ENCODE measurements at regions not wholly inside any gene's neighbourhood (a gene's known extent, or its start where the extent isn't known, plus 50 kb on each side); places are given as distances from the start of the nearest gene placed in this dataset.

DNA sequence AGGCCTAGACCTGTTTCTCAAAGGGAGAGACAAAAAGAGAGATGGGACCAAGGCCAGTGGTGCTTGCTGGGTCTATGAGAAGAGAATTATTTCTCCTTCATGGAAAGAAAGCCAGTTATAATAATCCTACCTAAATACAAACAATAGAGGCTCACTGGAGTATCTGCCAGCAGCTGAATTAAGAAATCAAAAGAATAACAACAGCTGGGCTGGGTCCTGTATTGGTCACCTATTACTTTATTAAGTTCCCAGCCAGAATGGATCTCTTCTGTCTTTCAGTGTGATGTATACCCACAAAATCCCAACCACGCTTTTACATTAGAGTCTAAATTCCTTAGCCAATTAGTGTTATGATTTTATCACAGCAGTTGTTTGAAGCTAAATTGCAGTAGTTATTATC, 297.8 kb upstream of the DACH1 start:
- DNase-seq (ENCODE audit: low spot score) = no peak

DNA sequence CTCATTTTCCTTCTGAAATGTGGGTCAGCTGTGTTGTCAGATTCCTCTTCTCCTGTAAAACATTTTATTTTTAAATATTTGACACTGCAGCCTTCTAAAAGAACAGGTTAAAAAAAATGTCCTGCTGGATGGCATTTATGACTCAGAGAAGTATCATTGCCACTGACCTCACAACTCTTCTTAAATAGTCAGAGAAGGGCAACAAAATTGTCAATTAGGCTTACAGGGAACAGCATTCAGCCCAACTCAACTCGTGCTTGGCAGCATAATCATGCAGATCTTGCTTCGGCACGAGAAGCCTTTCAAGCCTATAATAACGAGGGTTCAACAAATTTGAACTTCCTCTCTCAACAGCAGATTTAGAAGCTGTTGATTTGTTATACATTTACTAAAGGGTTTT, 296.7 kb upstream of the DACH1 start:
- no peak for DNase-seq (ENCODE audit: low spot score)

GRCh38 chr13:72160977-72161376, 294.0 kb upstream of the DACH1 start:
- no peak for DNase-seq (ENCODE audit: low spot score)

GRCh38 chr13:72156760-72157159, 289.8 kb upstream of the DACH1 start:
- no peak for DNase-seq (ENCODE audit: low spot score)

DNA sequence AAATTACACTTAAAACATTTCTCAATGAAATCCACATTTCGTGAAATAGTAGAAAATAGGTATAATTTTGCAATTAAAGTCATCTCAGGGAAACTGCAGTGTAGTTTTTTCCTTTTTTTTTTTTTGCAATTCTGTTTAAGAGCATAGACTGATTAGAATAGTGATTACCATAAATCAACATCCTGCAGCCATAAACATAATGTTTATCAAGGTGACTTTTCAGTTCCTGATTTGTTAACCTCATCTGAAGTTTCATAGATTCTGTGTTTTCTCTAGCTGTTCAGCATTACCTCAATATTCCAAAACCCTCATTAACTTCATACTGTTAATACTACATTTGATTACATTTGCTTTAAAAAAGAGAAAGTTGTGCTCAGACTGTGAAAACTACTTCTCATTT, 286.3 kb upstream of the DACH1 start:
- DNase-seq (ENCODE audit: low spot score) = no peak

DNA sequence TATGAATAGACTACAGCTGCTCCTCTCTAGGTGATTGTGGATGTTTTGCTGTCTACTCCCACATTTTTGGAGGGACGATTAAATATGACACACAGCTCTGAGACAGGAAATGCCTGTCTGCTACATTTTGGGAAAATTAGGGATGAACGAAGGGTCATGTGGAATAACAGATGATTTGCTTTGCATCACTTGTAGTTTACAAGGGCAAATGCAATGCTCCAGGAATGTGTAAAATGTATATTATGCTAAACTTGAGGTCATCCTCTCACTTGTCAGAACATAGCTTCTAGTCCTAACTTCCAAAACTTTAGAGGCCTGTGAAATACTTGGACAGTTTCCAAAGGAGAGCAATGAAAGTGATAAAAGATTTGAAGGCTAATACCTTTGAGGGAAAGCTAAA, 284.2 kb upstream of the DACH1 start:
- no peak for DNase-seq (ENCODE audit: low spot score)

- DNase-seq (ENCODE audit: low spot score) = no peak
These were observed 283.5 kb upstream of the DACH1 start for GRCh38 chr13:72150502-72150901.

DNA sequence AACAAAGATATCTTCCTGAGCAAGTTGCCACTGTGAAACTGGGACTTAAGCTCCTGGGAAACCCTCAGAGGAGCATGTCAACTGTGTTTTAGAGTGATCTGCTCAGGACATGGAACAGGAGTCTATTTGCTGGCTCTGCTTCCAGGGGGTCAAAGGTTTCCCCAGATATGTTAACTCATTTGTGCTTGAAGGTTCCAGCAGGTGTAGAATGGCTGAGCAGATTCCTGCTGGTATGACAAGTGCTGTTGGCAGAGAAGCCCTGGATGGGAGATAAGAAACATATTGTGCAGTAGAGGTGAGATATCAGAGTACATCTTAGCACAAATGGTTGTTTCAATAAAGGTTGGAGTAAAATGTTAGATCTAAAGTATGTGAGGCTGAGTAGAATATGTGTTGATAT, 282.7 kb upstream of the DACH1 start:
- DNase-seq (ENCODE audit: low spot score) = no peak

DNA sequence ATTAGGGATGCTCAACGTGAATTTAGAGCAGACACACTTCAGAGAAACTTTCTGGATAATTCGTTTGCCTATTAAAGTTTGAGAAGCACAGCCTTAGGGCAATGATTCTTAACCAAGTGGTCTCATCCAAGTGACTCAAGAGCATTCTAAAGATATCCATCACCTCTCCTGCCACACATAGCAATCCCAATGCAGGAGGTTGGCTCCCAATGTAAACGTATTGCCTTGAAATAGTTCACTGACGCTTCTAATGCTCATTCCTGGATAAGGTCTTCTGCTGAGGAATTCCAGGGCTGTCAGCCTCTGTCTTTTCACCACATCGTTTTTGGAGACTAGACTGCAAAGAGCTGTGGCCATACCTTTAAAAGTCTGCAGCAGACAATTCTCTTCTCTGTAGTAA, 279.8 kb upstream of the DACH1 start:
- DNase-seq (ENCODE audit: low spot score) = no peak

GRCh38 chr13:72145383-72145782, 278.4 kb upstream of the DACH1 start:
- DNase-seq (ENCODE audit: low spot score) = no peak

DNA sequence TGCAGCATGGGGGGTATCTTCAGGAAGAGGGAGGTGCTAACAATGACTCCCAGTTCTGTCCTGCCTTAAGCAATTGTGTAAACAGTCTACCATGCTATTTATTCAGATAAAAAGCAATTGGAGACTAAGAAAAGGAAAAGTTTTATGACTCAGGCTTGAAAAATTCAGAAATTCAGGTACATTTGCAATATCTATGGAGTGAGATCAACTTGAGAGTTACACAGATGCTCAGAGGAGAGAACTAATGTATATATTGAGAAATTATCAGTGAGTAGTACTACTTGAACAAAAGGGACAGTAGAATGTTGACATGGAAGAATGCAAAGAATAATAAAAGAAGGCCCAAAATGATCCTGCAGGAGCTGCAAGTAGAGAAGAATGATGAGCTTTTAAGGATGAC, 277.6 kb upstream of the DACH1 start:
- no peak for DNase-seq (ENCODE audit: low spot score)

GRCh38 chr13:72141855-72142519, 275.0 kb upstream of the DACH1 start:
- no peak for DNase-seq (ENCODE audit: low spot score)

- DNase-seq (ENCODE audit: low spot score) = no peak
These were observed 272.2 kb upstream of the DACH1 start for GRCh38 chr13:72139192-72139591.

DNA sequence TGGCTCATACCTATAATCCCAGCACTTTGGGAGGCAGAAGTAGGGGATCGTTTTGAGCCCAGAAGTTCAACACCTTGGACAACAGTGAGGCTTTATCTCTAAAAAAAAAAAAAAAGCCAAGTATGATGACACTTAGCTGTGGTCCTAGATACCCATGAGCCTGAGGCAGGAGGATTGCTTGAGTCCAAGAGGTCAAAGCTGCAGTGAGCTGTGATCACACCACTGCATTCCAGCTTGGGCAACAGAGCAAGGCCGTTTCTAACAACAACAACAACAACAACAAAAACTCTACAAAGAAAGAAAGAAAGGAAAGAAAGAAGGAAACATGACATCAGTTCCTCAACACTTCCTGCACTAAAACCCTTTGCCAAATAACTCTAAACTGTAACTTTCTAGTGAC, 265.1 kb upstream of the DACH1 start:
- DNase-seq (ENCODE audit: low spot score) = no peak

GRCh38 chr13:72129117-72129516, 262.1 kb upstream of the DACH1 start:
- DNase-seq (ENCODE audit: low spot score) = no peak

- DNase-seq (ENCODE audit: low spot score) = no peak
These were observed 260.0 kb upstream of the DACH1 start for GRCh38 chr13:72127031-72127430.

DNA sequence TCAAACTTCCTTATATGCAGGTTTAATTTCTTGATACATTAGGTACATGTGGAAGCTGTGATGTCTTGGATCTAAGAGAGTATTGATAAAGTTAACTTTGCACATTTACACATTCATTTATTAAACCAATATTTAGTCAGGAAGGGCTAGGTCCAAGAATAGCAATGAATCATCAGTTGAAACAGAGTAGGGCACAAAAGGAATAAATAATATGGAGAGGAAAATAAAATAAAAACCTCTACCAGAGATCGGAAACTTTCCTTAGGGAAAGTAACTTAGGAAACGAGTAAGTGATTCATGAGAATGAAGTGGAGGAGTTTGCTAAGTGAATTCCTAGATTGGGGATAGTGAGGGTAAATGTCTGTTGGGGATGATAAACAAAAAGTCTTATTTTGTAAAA, 259.4 kb upstream of the DACH1 start:
- DNase-seq (ENCODE audit: low spot score) = no peak

- DNase-seq (ENCODE audit: low spot score) = no peak
These were observed 258.6 kb upstream of the DACH1 start for GRCh38 chr13:72125561-72125960.

DNA sequence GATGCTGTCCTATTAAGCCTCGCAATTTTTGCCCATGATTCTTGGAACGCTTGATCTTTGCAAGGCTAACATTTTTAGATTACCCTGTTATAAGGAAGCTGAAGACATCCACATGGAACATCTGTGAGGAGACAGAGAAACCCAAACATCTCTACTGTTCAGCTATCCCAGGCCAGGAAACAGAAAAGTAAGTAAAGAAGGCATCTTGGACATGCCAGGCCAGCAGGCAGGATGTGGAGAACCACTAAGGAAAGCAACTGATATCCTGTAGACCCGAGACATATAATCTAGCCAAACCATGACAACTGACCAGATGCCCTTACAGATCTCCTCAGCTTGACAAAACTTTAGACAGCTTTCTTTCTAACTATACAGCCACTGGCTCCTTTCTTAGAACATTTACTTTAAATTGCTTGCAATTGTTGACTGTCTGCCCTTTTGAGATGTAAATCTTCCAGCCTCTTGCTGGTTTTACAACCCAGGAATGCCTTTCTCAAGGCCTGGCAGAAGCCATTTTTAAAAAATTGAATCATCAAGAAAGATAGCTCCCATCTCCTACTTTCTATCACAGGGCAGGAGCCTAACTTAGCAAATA, 255.8 kb upstream of the DACH1 start:
- DNase-seq (ENCODE audit: low spot score) = no peak

GRCh38 chr13:72121466-72121865, 254.5 kb upstream of the DACH1 start:
- DNase-seq (ENCODE audit: low spot score) = no peak

GRCh38 chr13:72120632-72121031, 253.6 kb upstream of the DACH1 start:
- no peak for DNase-seq (ENCODE audit: low spot score)

GRCh38 chr13:72113931-72114330, 246.9 kb upstream of the DACH1 start:
- DNase-seq (ENCODE audit: low spot score) = no peak

DNA sequence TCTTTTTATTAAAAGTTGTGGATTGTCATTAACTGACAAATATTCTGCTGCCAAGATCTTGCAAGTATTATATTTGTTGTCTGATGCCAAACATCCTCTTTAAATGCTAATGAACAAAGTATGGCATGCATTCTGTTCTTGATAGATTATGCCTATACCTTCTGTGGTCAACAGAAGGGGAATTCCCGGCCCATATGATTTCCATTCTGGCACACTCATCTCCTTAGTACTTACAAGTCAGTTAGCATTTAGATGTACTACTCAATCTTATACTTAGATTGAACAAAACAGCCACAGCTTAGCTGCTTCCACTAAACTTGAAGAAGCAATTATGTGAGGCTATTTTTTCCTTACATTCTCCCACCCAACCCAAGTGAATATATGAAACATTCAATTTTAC, 246.1 kb upstream of the DACH1 start:
- no peak for DNase-seq (ENCODE audit: low spot score)

DNA sequence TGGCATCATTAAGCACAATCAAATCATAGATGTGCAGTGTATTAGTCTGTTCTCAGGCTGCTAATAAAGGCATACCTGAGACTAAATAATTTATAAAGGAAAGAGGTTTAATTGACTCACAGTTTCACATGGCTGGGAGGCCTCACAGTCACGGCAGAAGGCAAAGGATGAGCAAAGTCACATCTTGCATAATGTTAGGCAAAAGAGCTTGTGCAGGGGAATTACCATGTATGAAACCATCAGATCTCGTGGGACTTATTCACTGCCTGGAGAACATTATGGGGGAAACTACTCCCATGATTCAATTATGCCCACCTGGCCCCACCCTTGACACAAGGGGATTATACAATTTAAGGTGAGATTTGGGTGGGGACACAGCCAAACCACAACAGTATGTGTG, 245.2 kb upstream of the DACH1 start:
- no peak for DNase-seq (ENCODE audit: low spot score)
